ENCODE measurements at regions not wholly inside any gene's neighbourhood (a gene's known extent, or its start where the extent isn't known, plus 50 kb on each side); places are given as distances from the start of the nearest gene placed in this dataset.
"Not testable (repeated sequence)": the region's sequence is repeated elsewhere in the genome, so short reads cannot be mapped to it uniquely, and the experiment has no call there.

DNA sequence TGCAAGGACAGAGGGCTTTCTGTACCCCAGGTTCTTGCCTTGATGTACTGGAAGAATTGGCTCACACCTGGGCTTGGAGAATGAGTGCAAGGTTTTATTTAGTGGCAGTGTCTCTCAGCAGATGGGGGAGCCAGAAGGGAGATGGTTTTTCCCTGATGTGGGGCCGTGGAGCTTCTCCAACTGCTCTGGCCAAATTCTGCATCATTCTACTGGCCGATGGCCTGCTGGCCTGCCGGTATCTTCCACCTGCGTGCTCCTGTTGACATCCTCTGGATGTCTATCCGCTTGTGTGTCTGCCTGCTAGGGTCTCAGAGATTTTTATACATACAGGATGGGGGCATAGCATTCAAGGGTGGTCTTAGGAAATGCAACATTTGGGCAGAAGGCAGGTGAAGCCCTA, 466.5 kb upstream of the ZNF337 start:
- TF ChIP-seq GLIS3 (CRISPR knock-in tag; IDR thresholded peaks at IDR 0.05); BACH2 (CRISPR knock-in tag; IDR thresholded peaks at IDR 0.05; ENCODE audit: borderline replicate concordance); TOX (CRISPR knock-in tag; IDR thresholded peaks at IDR 0.05; ENCODE audit: borderline replicate concordance); ZNF70 (CRISPR knock-in tag; IDR thresholded peaks at IDR 0.05); ZC3H10 (CRISPR knock-in tag; IDR thresholded peaks at IDR 0.05); RARB (CRISPR knock-in tag; IDR thresholded peaks at IDR 0.05); SNAI2 (CRISPR knock-in tag; IDR thresholded peaks at IDR 0.05); ZNF8 (CRISPR knock-in tag; IDR thresholded peaks at IDR 0.05); ARNTL (CRISPR knock-in tag; IDR thresholded peaks at IDR 0.05; ENCODE audit: borderline replicate concordance, low read depth): not testable (repeated sequence)
- TF ChIP-seq, protein P1, sequence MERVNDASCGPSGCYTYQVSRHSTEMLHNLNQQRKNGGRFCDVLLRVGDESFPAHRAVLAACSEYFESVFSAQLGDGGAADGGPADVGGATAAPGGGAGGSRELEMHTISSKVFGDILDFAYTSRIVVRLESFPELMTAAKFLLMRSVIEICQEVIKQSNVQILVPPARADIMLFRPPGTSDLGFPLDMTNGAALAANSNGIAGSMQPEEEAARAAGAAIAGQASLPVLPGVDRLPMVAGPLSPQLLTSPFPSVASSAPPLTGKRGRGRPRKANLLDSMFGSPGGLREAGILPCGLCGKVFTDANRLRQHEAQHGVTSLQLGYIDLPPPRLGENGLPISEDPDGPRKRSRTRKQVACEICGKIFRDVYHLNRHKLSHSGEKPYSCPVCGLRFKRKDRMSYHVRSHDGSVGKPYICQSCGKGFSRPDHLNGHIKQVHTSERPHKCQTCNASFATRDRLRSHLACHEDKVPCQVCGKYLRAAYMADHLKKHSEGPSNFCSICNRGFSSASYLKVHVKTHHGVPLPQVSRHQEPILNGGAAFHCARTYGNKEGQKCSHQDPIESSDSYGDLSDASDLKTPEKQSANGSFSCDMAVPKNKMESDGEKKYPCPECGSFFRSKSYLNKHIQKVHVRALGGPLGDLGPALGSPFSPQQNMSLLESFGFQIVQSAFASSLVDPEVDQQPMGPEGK (CRISPR knock-in tag; IDR thresholded peaks at IDR 0.05; ENCODE audit: borderline replicate concordance): not testable (repeated sequence)
- TF ChIP-seq, protein P2, sequence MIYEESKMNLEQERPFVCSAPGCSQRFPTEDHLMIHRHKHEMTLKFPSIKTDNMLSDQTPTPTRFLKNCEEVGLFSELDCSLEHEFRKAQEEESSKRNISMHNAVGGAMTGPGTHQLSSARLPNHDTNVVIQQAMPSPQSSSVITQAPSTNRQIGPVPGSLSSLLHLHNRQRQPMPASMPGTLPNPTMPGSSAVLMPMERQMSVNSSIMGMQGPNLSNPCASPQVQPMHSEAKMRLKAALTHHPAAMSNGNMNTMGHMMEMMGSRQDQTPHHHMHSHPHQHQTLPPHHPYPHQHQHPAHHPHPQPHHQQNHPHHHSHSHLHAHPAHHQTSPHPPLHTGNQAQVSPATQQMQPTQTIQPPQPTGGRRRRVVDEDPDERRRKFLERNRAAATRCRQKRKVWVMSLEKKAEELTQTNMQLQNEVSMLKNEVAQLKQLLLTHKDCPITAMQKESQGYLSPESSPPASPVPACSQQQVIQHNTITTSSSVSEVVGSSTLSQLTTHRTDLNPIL (CRISPR knock-in tag; IDR thresholded peaks at IDR 0.05; ENCODE audit: low read depth): not testable (repeated sequence)

Data from SK-N-SH treated with all-trans-retinoic acid at 6 μM for 48 hours (cell line).